HCT116 (cell line): ENCODE measurements at regions not wholly inside any gene's neighbourhood (a gene's known extent, or its start where the extent isn't known, plus 50 kb on each side); places are given as distances from the start of the nearest gene placed in this dataset.

Source experiments
- ATAC-seq: fragments of 200-7000 bp; cut with Tn5 transposase; 2 replicates; pipeline ENCODE4 v1.9.1; 2020; ENCODE audit warnings: mild to moderate bottlenecking, moderate library complexity
- BruUV-seq: library from RNA; stranded (reverse); fragments of 400-500 nt; replicated peaks from 2 replicates; lab custom pipeline; 2021; lab: Mats Ljungman, UMichigan
- CTCF ChIA-PET: fragments of 300-600 bp; sonication (Branson Sonifier 250); formaldehyde crosslinking; loops from one replicate; lab custom pipeline; 2021; ENCODE audit warnings: antibody characterized with exemption; lab: Charles Lee
- POLR2A ChIA-PET: fragments of 300-600, 350-600 bp; sonication (Branson Sonifier 250); formaldehyde crosslinking; loops from one replicate; lab custom pipeline; 2021; ENCODE audit warnings: antibody characterized with exemption; lab: Charles Lee
- RAD21 ChIA-PET, 2 experiments: fragments of 300-600 bp; sonication (Branson Sonifier 250); formaldehyde crosslinking; loops; one replicate each; lab custom pipeline; 2023; ENCODE audit warnings: low total read pairs in 2 of 2; ENCODE audit not compliant: uncharacterized antibody in 2 of 2, unreplicated experiment in 2 of 2, low non-redundant PET in 1 of 2; lab: Charles Lee
- DNase-seq: peaks from one replicate; pipeline ENCODE4 v3.0.0-alpha.2; 2010; ENCODE audit warnings: low read depth, low spot score
- H2AFZ ChIP-seq: fragments of 200-600 bp; shearing (Covaris generic), sonication (generic); 2 replicates; pipeline ENCODE4 v1.6.1; 2017; ENCODE audit warnings: low read depth, mixed run types, mixed read lengths, antibody characterized with exemption, low read length; ENCODE audit not compliant: poor library complexity, severe bottlenecking
- H3K27ac ChIP-seq: 2 replicates; pipeline ENCODE4 v1.5.1; 2012; ENCODE audit warnings: low read depth, low read length
- H3K27me3 ChIP-seq: fragments of 200-600 bp; sonication (generic); 2 replicates; pipeline ENCODE4 v1.6.1; 2016; ENCODE audit warnings: mixed run types, low read length, mixed read lengths; ENCODE audit not compliant: insufficient read depth
- H3K36me3 ChIP-seq, 2 experiments: fragments of 200-500 bp in 1 of 2; fragments of 200-600 bp in 1 of 2; sonication (Bioruptor generic) in 1 of 2; sonication (generic) in 1 of 2; 2 replicates each; pipeline versions ENCODE4 v1.5.1 to v1.6.1; 2014 to 2016; ENCODE audit warnings: low read length in 2 of 2, inconsistent platforms in 1 of 2, mixed read lengths in 1 of 2, mixed run types in 1 of 2; ENCODE audit not compliant: insufficient read depth in 2 of 2, control insufficient read depth in 1 of 2
- H3K4me1 ChIP-seq, 2 experiments: fragments of 200-600 bp in 1 of 2; sonication (generic) in 1 of 2; 2 replicates each; pipeline versions ENCODE4 v1.5.1 to v1.6.1; 2012 to 2017; ENCODE audit warnings: low read length in 2 of 2, inconsistent platforms in 1 of 2, mild to moderate bottlenecking in 1 of 2, mixed read lengths in 1 of 2, mixed run types in 1 of 2, moderate library complexity in 1 of 2; ENCODE audit not compliant: insufficient read depth in 2 of 2, control insufficient read depth in 1 of 2
- H3K4me2 ChIP-seq: fragments of 200-600 bp; sonication (generic); 2 replicates; pipeline ENCODE4 v1.6.1; 2017; ENCODE audit warnings: mixed run types, low read length, mixed read lengths
- H3K4me3 ChIP-seq, 2 experiments: fragments of 200-600 bp in 1 of 2; sonication (generic) in 1 of 2; replicated peaks in 1 of 2; 2 replicates each; pipeline ENCODE4 v1.5.1; 2011 to 2016; ENCODE audit warnings: low read length in 2 of 2, control low read depth in 1 of 2, low read depth in 1 of 2, mild to moderate bottlenecking in 1 of 2, mixed read lengths in 1 of 2, mixed run types in 1 of 2
- H3K79me2 ChIP-seq: fragments of 200-600 bp; sonication (generic); 2 replicates; pipeline ENCODE4 v1.6.1; 2017; ENCODE audit warnings: mild to moderate bottlenecking, mixed run types, low read length, moderate library complexity, mixed read lengths; ENCODE audit not compliant: insufficient read depth
- H3K9ac ChIP-seq: fragments of 200-600 bp; sonication (generic); 2 replicates; pipeline ENCODE4 v1.6.1; 2016; ENCODE audit warnings: low read length, mixed read lengths
- H3K9me2 ChIP-seq: fragments of 200-600 bp; sonication (generic), shearing (Covaris generic); 2 replicates; pipeline ENCODE4 v1.6.1; 2017; ENCODE audit warnings: mixed run types, mild to moderate bottlenecking, moderate library complexity; ENCODE audit not compliant: insufficient read depth
- H3K9me3 ChIP-seq, 2 experiments: fragments of 200-500 bp in 1 of 2; fragments of 200-600 bp in 1 of 2; sonication (Bioruptor generic) in 1 of 2; sonication (generic) in 1 of 2; 2 replicates each; pipeline ENCODE4 v1.6.1; 2014 to 2017; ENCODE audit warnings: low read length in 2 of 2, mixed read lengths in 2 of 2, inconsistent platforms in 1 of 2, low read depth in 1 of 2, mild to moderate bottlenecking in 1 of 2, mixed run types in 1 of 2, moderate library complexity in 1 of 2; ENCODE audit not compliant: control insufficient read depth in 1 of 2, insufficient read depth in 1 of 2
- H4K20me1 ChIP-seq: fragments of 200-600 bp; sonication (generic), shearing (Covaris generic); 2 replicates; pipeline ENCODE4 v1.6.1; 2017; ENCODE audit warnings: mixed run types, mild to moderate bottlenecking, moderate library complexity; ENCODE audit not compliant: insufficient read depth
- ATF3 ChIP-seq: IDR thresholded peaks from 2 replicates; pipeline ENCODE4 v1.6.1; 2012
- CBX3 ChIP-seq: IDR thresholded peaks from 2 replicates; pipeline ENCODE4 v1.6.1; 2012; ENCODE audit warnings: low read depth
- EGR1 ChIP-seq: IDR thresholded peaks from 2 replicates; pipeline ENCODE4 v1.6.1; 2012; ENCODE audit warnings: low read depth
- ELF1 ChIP-seq: IDR thresholded peaks from 2 replicates; pipeline ENCODE4 v1.6.1; 2012; ENCODE audit warnings: low read depth, borderline replicate concordance
- EZH2 ChIP-seq: fragments of 200-600 bp; sonication (generic); IDR thresholded peaks from 2 replicates; pipeline ENCODE4 v1.6.1; 2017; ENCODE audit warnings: antibody characterized with exemption, mixed run types
- EZH2phosphoT487 ChIP-seq: fragments of 200-600 bp; IDR thresholded peaks from 2 replicates; pipeline ENCODE4 v1.6.1; 2018; ENCODE audit warnings: antibody characterized with exemption, borderline replicate concordance
- RAD21 ChIP-seq: IDR thresholded peaks from 2 replicates; pipeline ENCODE4 v1.6.1; 2012; ENCODE audit warnings: low read depth, mild to moderate bottlenecking
- REST ChIP-seq: IDR thresholded peaks from 2 replicates; pipeline ENCODE4 v1.6.1; 2012; ENCODE audit warnings: low read depth
- SIN3A ChIP-seq: IDR thresholded peaks from 2 replicates; pipeline ENCODE4 v1.6.1; 2012; ENCODE audit warnings: low read depth
- SRF ChIP-seq: IDR thresholded peaks from 2 replicates; pipeline ENCODE4 v1.6.1; 2012; ENCODE audit warnings: low read depth
- YY1 ChIP-seq: IDR thresholded peaks from 2 replicates; pipeline ENCODE4 v1.6.1; 2011; ENCODE audit warnings: low read length, low read depth, moderate library complexity, mild to moderate bottlenecking; ENCODE audit not compliant: insufficient replicate concordance; ENCODE audit errors: extremely low read depth
- ZBTB33 ChIP-seq: IDR thresholded peaks from 2 replicates; pipeline ENCODE4 v1.6.1; 2011; ENCODE audit warnings: mild to moderate bottlenecking, low read length, moderate library complexity; ENCODE audit not compliant: insufficient replicate concordance; ENCODE audit errors: extremely low read depth
- ZFX ChIP-seq: fragments of 450-650 bp; IDR thresholded peaks from 2 replicates; pipeline ENCODE4 v1.6.1; 2017
- ZNF274 ChIP-seq: fragments of 200-500 bp; sonication (Bioruptor generic); IDR thresholded peaks from 2 replicates; pipeline ENCODE4 v1.6.1; 2014; ENCODE audit warnings: mild to moderate bottlenecking, low read depth, low read length, inconsistent platforms
- intact Hi-C: fragments of 100-400 bp; cut with micrococcal nuclease; formaldehyde crosslinking; loops from 2 replicates; pipeline ENCODE4 v1.10.0; 2022
- TF ChIP-seq, protein P1 (sequence below): IDR thresholded peaks from 2 replicates; pipeline ENCODE4 v1.6.1; 2012

DNA sequence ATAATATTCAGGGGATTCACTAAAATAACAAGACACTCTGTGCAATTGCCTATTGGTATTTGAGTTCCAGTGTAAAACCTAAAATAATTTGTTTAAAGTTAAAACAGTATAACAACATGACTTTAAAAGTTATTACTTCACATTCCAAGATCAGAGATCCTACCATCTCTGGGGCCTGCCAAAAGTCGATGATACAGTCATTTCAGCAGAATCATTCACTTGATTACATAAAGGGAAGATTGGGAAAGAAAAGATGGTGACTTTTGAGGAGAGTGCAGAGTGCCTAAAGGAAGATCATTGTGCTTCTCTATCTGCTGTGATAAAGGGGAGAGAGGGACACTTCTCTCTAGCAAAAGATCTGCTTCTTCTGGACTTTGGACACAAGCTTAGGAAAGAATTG lies 784.4 kb upstream of the ADGRL4 start:
- H3K79me2 ChIP-seq, result no peaks in the 10 kb centered on the region
- H3K9me3 ChIP-seq, result no peaks in the 10 kb centered on the region
- DNase-seq, result no peak
- no peaks in the 10 kb centered on the region for H3K36me3 ChIP-seq
- ChIA-PET POLR2A (no interaction called here), RAD21 (no interaction called here), CTCF (no interaction called here)
- intact Hi-C loops, result no loop called here
- BruUV-seq, result no TSS peak
- H4K20me1 ChIP-seq, result no peaks in the 10 kb centered on the region
- no peaks in the 10 kb centered on the region for H3K4me1 ChIP-seq
- H3K27ac ChIP-seq, result no peak overlapping the region
- no peak overlapping the region for H3K9ac ChIP-seq
- H2AFZ ChIP-seq, result no peak overlapping the region
- H3K27me3 ChIP-seq, result no peaks in the 10 kb centered on the region
- no peak overlapping the region for H3K4me3 ChIP-seq
- H3K4me2 ChIP-seq, result no peak overlapping the region
- no peak for ATAC-seq
- TF ChIP-seq REST (no peak), CBX3 (no peak), ZBTB33 (no peak), ZFX (no peak), YY1 (no peak), EZH2 (no peak), ATF3 (no peak), EGR1 (no peak), SRF (no peak), RAD21 (no peak), ELF1 (no peak), EZH2phosphoT487 (no peak), ZNF274 (no peak), SIN3A (no peak)
- TF ChIP-seq, protein P1, sequence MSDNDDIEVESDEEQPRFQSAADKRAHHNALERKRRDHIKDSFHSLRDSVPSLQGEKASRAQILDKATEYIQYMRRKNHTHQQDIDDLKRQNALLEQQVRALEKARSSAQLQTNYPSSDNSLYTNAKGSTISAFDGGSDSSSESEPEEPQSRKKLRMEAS, result no peak
- TF ChIP-seq, all 23 proteins: peak for 0
- H3K9me2 ChIP-seq, result 0 out of 2 replicates have a peak, but pooled peaks cover 3% of the 10 kb centered on the region
